ENCODE measurements at regions not wholly inside any gene's neighbourhood (a gene's known extent, or its start where the extent isn't known, plus 50 kb on each side); places are given as distances from the start of the nearest gene placed in this dataset.

DNA sequence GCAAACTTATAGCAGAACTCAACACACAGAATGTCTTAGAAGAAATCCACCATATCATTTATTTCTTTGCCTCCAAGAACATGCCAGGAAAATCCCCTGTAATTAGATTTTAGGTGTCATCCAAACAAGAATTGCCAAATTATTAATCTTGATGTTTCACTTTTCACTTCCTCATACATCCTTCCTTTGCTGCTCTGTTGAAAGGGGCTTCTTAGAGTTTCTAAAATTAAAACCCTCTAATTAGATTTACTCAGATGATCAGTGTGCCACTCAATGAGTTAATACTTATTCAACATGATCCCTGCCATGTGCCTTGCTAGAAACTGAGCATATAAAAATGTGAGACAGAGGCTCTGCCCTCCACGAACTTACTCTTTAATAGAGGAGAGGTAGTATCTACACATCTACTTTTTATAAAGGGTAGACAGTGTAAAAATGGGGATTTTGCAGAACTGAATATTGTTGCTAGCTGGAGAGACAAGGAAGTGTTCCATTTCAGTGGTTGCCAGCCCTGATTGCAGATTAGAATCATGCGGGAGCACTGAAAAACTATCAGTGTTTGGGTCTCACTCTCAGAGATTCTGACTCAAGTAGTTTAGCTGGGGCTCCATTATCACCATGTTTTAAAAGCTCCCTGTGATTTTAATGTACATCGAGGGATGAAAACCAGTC, 498.4 kb downstream of the TLE4 start:
- no peak for DNase-seq (ENCODE audit: low spot score)

DNA sequence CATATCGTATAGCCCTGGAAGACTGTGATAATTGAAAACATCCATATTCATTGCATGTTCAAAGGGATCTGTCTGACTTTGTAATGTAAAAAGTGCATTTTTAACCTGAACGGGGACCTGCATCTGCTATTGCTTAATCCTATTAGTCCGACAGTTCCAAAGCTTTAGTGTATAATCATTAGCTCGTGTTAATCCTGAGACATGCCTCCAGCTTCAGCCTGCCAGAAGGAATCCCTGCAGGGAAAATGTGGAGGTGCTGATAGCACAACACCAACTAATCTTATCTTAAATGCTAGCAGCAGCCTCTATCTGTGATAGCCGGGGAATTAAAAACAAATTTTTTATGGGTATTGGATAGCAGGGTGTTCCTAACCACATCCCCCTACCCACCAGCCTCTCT, 495.2 kb downstream of the TLE4 start:
- DNase-seq (ENCODE audit: low spot score), result no peak

DNA sequence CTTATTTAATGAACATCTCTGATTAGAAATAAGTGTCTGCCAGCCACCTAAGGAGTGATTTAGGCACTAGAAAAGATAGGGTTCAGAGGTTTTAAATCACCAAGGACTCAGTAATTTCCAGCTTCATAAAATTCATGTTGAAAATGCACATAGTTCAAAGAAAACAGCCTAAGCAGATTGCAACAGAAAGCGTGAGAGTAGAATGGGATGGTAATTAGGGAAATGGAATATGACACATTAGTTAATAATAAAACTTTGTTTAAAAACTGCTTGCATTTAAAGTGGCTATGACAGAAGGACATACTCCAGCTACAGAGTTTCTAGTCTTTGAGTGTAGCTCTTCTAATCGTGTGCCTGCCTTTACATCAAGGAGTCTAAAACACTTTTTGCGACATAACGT, 490.8 kb downstream of the TLE4 start:
- no peak for DNase-seq (ENCODE audit: low spot score)

DNA sequence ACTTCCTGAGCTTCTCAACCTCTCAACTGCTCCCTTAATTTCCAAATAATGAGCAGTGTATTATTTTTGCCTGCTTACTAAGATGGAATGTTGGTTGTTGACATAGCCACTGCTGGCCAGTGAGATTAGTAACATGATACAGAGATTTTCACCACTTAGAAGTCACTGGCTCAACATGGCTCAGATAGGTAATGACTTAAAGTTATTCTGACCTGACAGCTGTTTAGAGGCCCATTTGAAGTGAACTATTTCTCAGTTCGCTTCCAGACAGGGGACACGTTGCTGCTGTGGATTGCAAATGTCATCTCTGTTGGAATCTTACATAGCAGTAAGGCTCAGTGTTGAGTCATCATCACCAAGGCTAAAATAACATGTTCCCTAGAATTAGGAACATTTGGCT, 490.2 kb downstream of the TLE4 start:
- peak; percentile 51 for DNase-seq (ENCODE audit: low spot score)

DNA sequence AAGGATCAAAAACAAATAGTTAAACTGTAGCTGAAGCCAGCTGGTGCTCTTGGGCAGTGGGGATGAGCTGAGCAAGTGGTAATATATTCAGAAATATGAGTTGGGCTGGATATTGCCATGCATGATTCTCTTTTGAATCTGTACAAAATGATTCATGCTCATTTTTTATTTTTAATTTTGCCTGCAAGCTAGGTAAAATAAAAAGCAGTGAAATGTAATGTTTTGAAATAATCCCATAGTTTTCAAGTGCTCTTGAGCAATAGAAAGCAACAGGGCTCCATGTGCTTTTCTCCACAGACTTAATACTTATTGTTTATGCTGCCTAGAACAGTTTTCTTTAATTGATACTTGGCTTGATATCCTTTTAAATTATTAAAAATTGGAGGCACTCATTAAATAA, 489.3 kb downstream of the TLE4 start:
- no peak for DNase-seq (ENCODE audit: low spot score)

DNA sequence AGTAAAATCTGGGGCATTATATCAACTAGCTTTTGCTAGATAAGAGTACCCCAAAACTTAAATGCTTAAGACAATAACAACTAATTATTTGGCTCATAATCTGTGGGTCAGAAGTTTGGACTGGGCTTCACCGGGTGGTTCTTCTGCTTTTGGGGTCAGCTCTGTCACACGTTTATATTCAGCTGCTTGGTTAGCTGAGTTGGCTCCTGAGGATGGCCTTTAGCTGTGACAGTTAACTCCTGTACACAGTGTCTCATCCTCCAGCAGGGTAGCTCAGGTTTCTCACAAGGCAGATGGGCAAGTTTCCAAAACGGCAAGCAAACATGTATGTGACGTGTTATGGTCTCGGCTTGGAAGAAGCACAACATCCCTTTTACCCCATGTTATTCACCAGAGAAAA, 488.2 kb downstream of the TLE4 start:
- DNase-seq (ENCODE audit: low spot score), result no peak

DNA sequence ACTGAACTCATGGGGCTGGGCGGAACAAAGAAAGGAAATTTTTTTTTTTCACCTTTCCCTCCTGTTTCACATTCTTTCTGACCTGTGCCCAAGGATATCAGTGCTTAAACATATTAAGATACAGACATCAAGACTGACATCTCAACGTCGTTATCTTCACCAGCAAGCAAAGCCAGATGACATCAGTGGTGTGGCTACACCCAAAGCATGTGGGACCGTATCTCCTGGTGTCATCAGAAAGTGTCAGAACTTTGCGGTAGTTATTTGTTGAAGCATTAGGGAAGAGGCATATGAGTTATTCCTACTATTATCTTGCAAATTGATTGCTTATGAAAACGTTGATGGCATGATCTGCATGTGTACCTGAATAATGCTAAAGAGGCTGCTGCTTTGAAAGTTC, 487.4 kb downstream of the TLE4 start:
- no peak for DNase-seq (ENCODE audit: low spot score)

DNA sequence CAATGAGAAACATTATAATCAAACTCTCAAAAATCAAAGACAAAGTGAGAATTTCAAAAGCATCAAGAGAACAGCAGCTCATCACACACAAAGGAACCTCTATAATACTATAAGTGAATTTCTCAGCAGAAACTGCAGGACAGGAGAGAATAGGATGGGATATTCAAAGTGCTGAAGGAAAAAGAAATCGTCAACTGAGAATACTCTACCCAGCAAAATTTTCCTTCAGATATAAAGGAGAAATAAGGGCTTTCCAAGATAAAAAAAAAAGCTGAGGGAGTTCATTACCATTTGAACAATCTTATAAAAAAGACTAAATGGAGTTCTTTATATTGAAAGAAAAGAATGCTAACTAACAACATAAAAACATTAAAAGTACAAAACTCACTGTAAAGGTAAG, 481.1 kb downstream of the TLE4 start:
- no peak for DNase-seq (ENCODE audit: low spot score)

DNA sequence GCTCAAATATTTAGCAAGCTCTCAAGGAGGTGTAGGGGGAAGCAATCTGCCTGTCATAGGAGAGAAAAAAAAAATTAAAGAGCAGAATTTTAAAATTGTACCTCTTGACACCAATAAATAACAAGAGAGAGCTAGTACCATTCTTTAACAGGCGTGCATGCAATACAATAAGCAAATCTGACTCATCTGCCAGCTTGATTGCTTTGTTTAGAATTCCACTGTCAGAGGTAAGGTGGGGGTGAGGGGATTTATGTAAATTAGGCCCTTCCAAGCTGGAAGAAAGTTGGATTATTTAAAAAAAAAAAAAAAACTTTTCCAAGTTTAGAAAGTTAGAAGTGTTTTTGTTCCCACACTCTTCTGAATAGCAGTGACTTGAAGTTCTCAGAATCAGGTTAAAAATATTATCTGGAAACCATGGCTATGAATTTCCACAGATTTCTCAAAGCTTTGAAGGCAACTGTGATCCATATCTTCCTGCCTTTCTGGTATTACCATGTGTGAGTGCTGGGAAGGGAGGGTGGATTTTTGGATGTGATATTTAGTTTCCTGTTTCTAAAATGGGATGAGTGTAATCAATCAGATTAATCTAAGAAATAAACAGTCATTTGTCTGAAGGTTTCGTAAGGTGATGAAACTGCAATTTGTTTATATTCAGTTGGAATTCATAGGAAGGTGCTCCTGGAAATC, 477.5 kb downstream of the TLE4 start:
- DNase-seq (ENCODE audit: low spot score), result no peak

DNA sequence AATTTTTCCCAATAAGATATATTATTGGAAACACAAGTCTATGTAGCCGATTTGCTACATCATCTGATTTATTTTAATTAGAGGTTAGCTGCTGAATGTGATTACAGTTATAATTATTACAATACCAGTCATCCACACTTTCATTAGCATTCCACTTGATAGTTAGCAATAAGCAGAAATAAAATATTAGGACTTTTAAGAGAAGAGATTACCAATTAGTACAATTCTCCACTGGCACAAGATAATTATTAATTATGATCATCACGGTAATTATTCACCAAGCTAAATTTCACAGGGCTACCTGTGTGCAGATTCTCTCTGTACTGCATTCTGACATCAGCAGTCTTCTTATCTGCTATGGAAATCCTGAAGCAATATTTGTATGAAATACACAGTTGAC, 474.7 kb downstream of the TLE4 start:
- no peak for DNase-seq (ENCODE audit: low spot score)

DNA sequence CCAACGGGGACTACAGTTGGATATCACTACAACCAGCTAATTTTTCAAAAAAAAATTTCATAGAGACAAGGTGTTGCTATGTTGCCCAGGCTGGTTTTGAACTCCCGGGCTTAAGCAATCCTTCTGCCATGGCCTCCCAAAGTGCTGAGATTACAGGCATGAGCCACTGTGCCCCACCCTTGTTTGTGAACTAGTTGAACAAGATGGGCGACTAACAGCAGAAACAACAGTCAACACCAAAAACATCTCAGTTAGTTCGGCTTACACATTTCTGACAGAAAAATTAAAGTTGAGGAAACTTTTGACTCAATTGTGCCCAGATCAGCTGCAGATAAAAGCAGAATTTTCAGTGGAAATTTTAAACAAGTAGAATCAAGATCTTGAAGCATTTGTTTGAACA, 470.1 kb downstream of the TLE4 start:
- DNase-seq (ENCODE audit: low spot score), result no peak

DNA sequence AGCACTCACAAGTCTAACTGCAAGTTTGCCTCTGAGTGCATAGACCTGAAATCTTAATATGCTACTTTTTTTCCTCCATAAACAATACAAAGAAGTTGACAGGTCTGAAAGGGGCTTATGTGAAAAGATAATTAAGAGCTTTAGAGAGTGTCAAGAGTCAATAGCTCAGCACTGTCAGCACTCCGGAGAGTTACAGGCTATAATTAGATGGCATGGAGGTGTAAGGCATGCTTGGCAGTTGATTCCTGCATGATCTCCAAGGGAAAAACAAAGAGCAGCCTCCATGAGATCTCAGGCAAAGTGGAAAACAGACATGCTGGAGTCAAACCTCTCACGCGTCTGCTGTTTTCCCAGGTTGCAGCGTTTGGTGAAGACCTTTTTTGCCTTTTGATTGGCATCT, 468.7 kb downstream of the TLE4 start:
- DNase-seq (ENCODE audit: low spot score), result no peak

DNA sequence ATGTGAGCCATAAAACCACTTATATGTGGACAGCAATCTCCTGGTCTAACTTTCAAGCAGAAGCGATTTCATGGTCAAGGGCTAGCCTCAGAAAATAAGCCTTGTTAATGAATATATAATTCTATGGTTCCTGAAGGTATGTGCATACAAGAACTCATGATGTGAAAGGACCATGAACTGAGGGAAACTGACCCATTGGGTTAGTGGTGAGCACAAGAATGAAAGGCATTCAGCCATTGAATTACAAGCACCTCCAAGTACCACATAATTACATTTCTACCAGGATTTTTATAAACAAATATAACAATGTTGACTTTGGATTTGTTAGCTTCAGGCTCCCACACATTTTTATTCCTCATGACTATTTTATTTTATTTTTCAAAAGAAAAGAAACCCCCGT, 459.0 kb downstream of the TLE4 start:
- no peak for DNase-seq (ENCODE audit: low spot score)

DNA sequence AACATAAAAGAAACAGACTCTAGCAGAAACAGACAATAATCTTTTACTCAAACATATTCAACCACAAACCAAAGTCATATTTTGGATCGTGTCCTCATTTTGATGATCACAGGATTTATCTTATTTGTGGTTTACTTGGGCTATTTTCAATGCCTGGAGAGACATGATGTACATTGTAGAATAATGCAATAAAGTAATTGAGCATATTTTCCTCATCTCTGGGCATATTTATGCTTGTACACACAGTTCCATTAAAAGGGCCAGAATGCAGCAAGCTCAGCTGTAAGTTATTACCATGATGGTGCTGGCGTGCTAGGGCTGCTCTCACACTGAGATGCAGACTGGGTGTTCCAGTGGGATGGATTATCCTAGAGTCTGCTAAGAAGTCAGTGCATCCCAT, 456.7 kb downstream of the TLE4 start:
- peak; percentile 3 for DNase-seq (ENCODE audit: low spot score)

DNA sequence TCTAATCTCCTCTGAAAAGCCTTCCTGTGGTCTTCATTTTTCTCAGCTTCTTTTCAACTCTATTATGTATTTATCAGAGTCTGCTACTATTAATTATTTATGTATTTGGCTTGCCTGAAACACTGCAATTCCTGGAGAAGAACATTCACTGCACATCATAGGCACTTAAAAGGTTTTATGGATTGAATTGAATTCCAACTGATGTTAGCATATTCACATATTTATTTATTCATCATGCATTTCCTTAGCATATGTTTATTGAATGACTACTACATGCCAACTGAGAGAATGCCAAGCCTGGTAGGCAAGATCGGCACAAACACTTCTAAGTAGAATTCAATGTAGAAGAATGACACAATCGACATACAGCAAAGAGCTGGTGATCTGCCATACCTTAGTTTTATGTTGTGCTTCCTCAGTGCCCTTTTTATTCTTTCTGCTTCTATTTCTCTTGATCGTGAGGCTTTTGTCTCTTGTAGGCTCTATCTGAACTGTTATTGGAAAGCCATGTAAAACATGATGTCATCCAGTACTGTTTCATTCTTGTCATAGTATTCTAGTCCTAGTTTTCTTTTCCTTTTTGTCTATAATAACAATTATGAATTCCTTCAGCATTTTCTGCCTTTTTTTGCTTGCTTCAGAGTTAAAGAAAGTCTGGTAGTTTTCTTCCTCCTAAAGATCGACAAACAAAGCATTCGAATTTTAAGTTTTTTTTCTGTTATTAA, 454.2 kb downstream of the TLE4 start:
- no peak for DNase-seq (ENCODE audit: low spot score)

DNA sequence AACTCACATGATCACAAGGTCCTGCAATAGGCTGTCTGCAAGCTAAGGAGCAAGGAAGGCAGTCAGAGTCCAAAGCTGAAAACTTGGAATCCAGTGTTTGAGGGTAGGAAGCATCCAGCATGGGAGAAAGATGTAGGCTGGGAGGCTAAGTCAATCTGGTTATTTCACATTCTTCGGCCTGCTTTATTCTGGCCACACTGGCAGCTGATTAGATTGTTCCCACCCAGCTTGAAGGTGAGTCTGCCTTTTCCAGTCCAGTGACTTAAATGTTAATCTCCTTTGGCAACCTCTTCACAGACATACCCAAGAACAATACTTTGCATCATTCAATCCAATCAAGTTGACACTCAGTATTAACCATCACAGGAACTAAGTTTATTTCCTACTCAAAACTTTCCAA, 453.4 kb downstream of the TLE4 start:
- no peak for DNase-seq (ENCODE audit: low spot score)

DNA sequence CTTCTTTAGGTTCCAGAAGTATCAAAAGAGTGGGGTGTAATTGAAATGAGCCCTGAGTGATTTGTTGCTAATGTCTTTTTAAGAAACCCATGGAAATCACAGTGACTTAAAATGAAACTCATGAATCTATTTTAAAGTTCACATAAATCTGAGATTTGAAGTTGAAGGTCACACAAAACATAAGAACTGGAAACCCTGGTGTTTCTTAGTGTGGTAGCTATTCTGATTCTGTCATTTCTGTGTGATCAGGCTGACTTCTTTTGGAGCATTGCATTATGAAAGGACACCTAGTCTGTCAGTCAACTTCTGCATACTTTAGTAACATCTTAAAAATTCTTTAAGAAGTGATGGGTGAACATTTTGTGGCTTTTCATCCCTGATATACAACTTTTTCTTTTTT, 448.8 kb downstream of the TLE4 start:
- DNase-seq (ENCODE audit: low spot score), result no peak

DNA sequence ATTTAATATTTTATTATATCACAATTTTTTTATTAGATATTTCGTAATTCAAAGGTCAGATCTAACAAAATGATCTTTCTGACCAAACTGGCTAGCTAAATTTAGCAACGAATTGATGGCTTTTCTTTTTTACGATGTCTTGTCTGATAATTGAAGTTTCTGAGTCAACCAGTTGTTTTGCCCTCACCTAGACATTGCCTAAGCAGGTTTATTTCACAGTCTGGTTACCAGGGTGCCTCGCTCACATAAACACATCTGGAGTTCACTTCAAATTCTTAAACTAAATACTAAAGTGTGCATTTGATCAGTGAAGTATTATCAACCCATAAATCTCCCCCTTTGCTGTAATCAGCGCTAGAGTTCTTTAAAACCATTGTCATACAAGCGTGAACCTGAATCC, 448.3 kb downstream of the TLE4 start:
- no peak for DNase-seq (ENCODE audit: low spot score)

DNA sequence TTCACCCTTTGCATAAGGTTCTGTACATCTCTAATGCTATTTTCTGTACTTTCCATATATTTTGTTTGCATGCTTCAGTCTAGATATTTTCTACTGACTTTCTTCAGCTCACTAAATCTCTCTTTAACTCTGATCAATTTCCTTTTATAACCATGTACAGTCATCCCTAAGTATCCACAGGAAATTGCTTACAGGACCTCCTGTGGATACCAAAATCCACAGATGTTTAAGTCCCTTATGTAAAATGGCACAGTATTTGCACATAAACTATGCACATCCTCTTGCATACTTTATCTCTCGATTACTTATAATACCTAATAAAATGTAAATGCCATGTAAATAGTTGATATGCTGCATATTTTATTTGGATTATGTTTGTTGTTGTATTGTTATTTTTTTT, 442.1 kb downstream of the TLE4 start:
- DNase-seq (ENCODE audit: low spot score), result no peak

DNA sequence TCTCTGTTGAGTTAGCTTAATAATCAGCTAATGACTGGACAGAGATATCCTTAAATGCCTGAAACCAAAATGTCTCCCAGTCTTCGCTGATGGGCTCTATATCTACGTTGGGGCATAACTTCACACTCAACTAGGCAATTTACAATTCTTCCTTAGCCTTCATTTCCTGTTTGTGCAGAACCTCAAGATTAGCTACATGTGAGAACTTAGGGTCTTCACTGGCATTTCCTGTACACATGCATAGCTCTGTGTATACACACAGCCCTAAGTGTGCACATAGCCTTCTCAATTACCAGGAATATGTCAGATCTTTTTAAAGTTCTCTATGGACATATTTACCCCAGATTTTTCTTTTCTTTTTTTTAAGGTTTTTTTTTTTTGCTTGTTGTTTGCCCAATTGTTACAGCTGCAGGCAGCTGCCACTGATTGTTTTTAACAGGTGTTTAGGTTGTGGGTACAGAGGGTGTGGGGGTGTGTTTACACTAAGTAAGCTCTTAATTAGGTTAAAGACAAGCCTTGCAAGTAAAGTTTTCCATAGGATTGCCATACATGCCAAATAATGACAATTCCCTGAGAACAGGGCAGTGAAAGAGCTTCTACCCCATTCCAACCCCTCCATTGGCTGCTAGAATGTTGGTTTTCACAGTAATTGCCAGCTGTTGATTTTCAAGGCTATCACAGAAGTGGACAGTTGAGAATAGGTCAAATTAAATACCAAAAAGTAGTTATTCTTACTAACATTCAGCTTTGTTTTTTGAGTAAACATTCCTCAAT, 441.0 kb downstream of the TLE4 start:
- no peak for DNase-seq (ENCODE audit: low spot score)

DNA sequence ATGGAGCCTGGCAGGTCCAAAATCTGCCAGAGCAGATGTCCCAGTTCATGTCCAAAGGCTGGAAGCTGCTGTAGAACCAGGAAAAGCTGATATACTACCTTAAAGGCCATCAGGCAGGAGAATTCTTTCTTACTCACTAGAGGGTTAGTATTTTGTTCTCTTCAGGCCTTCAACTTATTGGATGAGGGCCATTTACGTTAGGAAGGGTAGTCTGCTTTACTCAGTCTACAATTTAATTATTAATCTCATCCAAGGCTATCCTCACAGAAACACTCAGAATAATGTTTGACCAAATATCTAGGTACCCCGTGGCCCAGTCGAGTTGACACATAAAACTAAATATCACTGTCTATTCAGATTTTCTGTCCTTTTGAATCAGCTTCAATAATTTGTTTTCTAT, 437.4 kb downstream of the TLE4 start:
- DNase-seq (ENCODE audit: low spot score), result no peak

DNA sequence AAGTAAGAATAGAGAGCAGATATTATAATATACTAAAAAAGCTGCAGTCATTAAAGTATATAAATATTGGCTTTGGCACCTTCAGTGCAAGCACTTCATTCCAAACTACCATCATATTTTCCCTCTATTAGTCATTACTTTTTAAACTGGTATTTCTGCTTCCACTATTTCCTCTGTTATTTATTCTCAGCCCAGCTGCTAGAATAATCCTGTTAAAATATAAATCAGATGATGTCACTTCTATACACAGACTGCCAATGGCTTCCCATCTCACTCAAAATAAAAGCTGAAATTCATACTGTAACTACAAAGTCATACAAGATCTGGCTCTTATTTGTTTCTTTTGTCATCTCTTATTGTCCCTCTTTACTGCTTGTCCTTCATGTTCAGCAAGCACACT, 432.9 kb downstream of the TLE4 start:
- DNase-seq (ENCODE audit: low spot score), result no peak

DNA sequence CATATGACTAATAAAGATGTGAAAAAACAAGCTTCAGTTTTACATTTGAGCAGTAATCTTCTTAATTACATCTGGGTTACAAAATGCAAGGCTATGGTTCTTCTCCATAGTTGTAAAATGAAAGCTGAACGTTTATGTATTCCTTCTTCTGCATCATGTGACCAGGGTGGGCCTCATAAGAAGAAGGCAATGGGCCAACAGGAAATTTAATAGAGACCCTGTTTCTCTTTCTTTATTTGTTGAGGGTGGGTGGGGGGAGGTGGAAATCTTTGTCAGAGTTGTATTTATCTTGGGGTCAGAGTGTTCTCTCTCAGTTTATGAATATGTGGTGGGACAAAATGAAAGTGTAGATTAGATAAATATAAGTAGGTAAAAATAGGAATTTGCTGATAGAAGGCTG, 418.8 kb downstream of the TLE4 start:
- DNase-seq (ENCODE audit: low spot score), result no peak

Measured in Ammon's horn (tissue), 1 donor.